Putamen (tissue), 1 donor: ENCODE measurements at regions not wholly inside any gene's neighbourhood (a gene's known extent, or its start where the extent isn't known, plus 50 kb on each side); places are given as distances from the start of the nearest gene placed in this dataset.
"Not testable (repeated sequence)": the region's sequence is repeated elsewhere in the genome, so short reads cannot be mapped to it uniquely, and the experiment has no call there.

Experiments
- DNase-seq: peaks from one replicate; pipeline ENCODE4 v3.0.0-alpha.2; 2016; ENCODE audit warnings: low spot score

GRCh38 chr17:13869331-13869940, 199.9 kb upstream of the COX10 start:
- no peak for DNase-seq

- no peak for DNase-seq
Observed at GRCh38 chr17:13871261-13871660, 198.0 kb upstream of the COX10 start.

- no peak for DNase-seq
Observed at GRCh38 chr17:13874134-13874533, 195.2 kb upstream of the COX10 start.

- DNase-seq: no peak
Observed at GRCh38 chr17:13874817-13875216, 194.5 kb upstream of the COX10 start.

- DNase-seq: no peak
Observed at GRCh38 chr17:13879961-13880466, 189.3 kb upstream of the COX10 start.

- DNase-seq: no peak
Observed at GRCh38 chr17:13883659-13884058, 185.6 kb upstream of the COX10 start.

GRCh38 chr17:13884347-13884746, 185.0 kb upstream of the COX10 start:
- DNase-seq: no peak

- DNase-seq: no peak
Observed at GRCh38 chr17:13885550-13885949, 183.8 kb upstream of the COX10 start.

- no peak for DNase-seq
Observed at GRCh38 chr17:13885953-13886889, 183.1 kb upstream of the COX10 start.

GRCh38 chr17:13888056-13888609, 181.2 kb upstream of the COX10 start:
- peak; percentile 5 for DNase-seq

GRCh38 chr17:13908971-13909370, 160.3 kb upstream of the COX10 start:
- DNase-seq: not testable (repeated sequence)

GRCh38 chr17:13909901-13910519, 159.3 kb upstream of the COX10 start:
- DNase-seq: no peak

- DNase-seq: no peak
Observed at GRCh38 chr17:13917634-13918033, 151.7 kb upstream of the COX10 start.

- no peak for DNase-seq
Observed at GRCh38 chr17:13918247-13918646, 151.1 kb upstream of the COX10 start.

- DNase-seq: no peak
Observed at GRCh38 chr17:13919818-13920217, 149.5 kb upstream of the COX10 start.

GRCh38 chr17:13920413-13920812, 148.9 kb upstream of the COX10 start:
- DNase-seq: no peak

- DNase-seq: no peak
Observed at GRCh38 chr17:13921841-13922776, 147.2 kb upstream of the COX10 start.

- no peak for DNase-seq
Observed at GRCh38 chr17:13922885-13923284, 146.4 kb upstream of the COX10 start.

GRCh38 chr17:13925579-13925978, 143.7 kb upstream of the COX10 start:
- no peak for DNase-seq

GRCh38 chr17:13931111-13931526, 138.2 kb upstream of the COX10 start:
- DNase-seq: peak; percentile 38

- no peak for DNase-seq
Observed at GRCh38 chr17:13931800-13932460, 137.4 kb upstream of the COX10 start.
